Jurkat, Clone E6-1 (cell line): ENCODE measurements at regions not wholly inside any gene's neighbourhood (a gene's known extent, or its start where the extent isn't known, plus 50 kb on each side); places are given as distances from the start of the nearest gene placed in this dataset.

Experiments used
- DNase-seq: peaks from one replicate; pipeline ENCODE4 v3.0.0-alpha.2; 2011; ENCODE audit warnings: low read depth, low spot score
- H3K4me3 ChIP-seq: 2 replicates; pipeline ENCODE4 v1.5.1; 2011; ENCODE audit warnings: mild to moderate bottlenecking, low read length, control low read depth, moderate library complexity

DNA sequence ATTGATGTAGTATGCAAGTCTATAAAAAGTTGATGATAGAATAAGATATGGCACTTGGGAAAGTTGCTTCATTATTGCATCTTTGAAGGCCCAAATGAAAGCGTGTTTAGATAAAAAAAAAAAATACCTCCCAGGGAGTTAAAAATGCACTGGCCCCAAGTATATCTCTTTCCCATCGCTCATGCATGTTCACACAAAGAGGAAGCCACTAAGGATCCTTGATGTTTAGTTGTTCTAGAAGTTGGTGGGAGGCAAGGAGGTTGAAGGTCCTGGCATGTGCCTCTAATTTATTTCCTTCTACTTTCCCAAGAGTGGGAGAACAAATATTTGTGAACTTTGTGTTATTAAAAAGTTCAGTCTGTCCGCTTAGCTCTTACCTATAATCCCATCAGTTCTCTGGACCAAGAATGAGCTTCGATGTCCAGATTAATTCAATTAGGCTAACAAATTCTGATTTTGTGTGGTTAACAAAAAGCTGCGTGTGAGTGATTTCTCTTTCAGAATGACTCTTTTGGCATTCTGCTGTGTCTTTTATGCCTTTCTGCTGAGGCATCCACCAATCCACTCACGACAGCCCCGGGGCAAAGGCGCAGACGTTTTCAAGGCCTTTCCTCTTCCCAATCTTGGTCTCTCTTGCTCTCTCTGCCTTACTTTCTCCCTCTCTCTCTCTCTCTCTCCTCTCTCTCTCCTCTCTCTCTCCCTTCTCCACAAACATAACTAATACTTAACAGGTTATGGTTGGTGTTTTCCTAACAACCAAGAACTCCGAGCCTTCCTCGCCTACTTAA is 135.1 kb upstream of the ERCC6L2 start:
- H3K4me3 ChIP-seq, result no peak overlapping the region
- DNase-seq, result no peak

DNA sequence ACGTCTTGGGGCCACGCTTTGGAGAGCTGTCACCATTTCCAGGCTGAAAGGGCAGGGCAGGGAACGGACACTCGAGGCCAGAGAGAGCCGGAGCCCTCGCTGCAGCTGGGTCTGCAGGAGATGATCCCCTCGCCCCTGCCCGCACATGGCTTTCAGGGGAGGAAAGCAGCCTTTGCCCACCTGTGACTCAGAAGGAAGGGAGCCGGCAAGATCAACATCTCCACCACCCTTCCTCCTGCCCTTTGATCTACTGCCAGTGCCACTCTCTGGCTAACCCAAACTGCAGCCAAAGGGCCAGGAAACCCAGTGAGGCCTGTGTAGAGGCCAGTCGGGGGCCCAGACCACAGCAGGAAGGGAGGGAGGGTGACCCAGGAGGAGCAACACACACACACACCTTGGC is 137.1 kb upstream of the ERCC6L2 start:
- no peak for DNase-seq

DNA sequence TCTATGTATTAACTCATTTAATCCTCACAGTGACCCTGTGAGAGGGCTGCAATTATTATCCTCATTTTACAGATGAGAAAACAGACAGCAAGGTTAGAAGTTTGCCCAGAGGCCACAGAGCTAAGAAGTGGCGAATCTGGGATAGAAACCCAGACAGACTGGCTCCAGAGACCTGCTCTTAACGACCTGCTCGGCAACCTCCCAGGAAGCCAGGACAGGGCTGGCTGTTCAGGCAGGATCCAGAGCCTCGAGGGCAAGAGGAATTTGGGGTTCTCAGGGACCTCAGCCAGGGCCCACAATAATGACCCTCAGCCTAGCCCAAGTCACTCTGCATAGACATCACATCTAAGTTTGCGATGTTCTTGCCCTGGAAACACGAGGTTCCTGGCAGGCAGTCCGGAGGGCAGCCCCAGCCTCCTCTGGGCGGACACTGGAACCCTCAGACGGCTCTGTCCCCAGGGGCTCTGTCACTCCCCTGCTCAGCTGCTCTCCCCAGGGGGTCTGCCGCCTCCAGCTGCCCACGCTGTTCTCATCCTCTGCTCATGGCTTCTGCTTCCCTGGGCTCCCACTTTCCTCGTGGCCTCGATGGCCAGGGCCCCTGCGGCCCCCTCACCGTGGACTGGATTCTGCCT is 138.5 kb upstream of the ERCC6L2 start:
- DNase-seq, result no peak
- H3K4me3 ChIP-seq, result no peak overlapping the region

More for the DNA sequence above, 137.1 kb upstream of the ERCC6L2 start:
- no peak overlapping the region for H3K4me3 ChIP-seq

DNA sequence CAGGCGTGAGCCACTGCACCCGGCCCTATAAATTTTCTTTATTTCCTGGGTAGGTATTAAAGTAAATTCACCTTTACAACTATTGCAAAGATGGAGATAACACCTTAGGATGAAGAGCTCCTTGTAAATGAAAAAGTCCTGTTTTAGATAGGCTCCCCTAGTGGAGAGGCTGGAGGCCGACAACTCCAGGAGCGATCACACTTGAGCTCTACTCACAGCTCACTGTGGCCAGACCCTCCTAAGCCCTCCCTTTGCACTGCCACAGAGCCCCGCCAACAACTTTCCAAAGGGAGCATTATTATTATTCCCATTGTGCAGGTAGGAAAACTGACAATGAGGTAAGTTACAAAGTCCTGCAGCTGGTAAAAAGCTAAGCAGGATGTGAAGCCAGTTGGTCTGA is 139.1 kb upstream of the ERCC6L2 start:
- DNase-seq, result peak; percentile 12
- H3K4me3 ChIP-seq, result no peak overlapping the region

DNA sequence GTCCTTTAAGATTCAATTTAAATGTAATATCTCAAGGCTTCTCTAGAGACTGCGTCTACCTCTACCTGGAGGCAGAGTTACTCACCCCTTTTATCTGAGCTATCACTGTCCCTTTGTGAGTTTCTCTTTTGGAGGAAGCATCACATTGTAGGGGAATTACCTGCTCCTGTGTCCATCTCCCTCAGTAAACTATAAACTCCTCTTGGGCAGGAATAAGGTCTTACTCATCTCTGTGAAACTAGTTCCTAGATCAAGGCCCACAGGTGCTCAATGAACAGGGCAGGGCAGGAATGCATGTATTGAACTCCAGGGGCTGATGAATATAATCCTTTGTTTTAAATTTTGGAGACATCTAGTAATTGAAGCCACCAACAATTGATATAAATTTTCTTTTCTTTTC is 139.8 kb upstream of the ERCC6L2 start:
- no peak overlapping the region for H3K4me3 ChIP-seq
- no peak for DNase-seq

DNA sequence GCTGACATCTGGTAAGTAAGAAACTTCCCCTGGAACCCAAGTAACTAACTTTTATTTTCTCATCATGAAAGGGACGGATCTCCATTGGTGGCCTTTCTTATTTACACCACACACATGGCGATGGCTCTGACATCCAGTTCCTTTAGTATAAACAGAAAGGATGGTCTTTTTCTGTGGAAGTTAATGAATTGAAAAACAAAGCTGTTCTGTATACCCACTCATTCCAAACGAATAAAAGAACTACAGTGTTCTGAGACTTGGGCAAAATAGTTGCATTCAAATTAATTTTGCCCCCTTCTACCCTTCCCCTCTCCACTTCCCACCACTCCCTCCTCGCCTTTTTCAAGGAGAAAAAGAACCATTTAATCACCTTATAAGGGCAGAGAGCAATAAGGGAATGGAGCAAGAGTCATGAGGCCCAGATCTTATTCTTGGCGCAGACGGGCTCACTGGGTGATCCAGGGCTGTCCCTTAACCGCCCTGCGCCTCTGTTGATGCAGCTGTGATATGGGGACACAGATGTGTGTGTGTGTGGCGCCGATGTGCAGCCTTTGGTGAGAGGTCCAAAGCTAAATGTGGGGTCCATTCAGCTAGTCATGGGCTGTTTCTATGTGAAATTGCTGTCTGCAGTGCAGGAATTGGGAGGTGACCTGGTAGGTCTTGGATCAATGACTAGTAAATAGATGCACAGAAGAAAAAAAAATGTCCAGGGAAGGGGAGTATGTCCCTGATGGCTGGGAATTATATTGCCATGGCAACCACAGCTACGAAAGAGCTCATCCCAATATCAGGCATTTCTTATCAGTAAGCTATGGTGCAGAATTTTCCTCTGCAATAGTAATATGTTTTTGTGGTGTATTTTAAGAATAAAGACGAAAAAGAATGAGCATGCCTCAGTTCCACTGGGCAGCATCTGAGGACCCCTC is 141.5 kb upstream of the ERCC6L2 start:
- no peak for DNase-seq
- H3K4me3 ChIP-seq, result no peak overlapping the region

DNA sequence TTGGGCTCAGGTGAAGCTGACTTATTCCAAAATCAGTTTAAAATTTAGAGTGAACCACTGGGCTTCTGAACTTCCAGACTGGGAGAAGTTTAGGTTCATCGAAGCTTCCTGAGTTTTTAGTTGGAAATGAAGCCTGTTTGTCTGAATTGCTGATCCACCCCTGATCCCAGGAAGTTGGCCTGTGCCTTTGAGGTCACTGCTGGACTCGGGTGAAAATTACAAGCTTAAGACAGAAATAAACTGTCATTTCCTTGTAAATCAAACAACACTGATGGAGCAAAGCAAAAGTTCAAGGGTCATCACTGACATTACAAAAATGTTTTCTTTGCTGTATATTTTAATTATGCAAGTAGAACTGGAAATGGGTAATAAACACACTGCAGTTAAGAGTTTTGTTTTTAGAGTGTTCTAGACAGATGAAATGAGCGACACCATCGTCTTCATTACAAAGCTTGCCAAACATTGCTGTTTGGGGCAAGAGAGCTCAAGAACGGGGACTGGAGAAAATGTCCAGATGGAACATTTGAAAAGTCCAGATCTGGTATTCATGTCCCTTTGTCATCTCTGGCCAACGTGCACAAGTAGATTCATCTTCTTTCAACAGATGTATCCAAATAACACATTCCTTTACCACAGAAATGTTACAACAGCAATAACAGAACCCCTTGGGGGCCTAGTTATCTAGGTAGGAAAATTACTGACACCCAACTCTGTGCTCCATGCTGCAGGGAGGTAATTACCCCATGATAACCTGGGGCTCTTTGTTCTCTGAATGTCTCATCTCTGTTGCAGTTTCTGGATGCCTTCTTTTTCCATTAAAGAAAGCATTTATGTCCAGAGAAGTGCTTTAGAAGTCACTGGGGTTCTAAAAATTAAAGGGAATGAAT is 142.4 kb upstream of the ERCC6L2 start:
- no peak for DNase-seq
- no peak overlapping the region for H3K4me3 ChIP-seq

DNA sequence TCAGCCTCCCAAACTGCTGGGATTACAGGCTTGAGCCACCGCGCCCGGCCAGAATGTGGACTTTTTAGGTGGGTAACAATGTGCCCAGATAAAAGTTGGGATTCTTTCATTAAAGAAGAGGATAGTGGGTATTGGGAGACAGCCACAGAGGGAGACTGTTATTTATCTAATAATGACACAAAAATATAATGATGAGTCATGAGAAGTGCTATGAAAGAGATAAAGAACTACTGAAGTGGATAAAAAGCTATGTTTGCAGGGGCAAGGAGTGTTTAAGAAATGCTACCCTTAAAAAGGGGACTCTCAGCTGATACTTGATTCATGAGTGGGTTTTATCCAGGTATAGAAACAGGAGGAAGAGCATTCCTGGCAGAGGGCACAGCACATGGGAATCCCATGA is 143.6 kb upstream of the ERCC6L2 start:
- no peak for DNase-seq
- no peak overlapping the region for H3K4me3 ChIP-seq

DNA sequence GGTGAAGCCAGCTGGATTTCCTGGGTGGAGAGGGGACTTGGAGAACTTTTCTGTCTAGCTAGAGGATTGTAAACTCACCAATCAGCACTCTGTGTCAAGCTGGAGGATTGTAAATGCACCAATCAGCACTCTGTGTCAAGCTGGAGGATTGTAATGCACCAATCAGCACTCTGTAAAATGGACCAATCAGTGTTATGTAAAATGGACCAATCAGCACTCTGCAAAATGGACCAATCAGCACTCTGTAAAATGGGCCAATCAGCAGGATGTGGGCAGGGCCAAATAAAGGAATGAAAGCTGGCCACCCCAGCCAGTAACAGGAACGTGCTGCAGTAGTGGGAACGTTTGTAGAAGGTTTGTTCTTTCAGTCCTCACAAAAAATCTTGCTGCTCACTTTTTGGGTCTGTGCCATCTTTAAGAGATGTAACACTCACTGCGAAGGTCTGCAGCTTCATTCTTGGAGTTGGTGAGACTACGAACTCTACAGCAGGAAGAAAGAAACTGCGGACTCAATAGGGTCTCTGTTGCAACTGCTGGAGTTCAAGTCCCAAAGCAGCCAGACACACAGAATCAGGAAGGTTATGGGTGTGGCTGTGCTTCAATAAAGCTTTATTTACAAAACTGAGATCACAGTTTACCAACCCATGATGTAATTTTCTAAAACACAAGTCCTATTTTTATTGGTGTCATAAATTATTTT is 145.7 kb upstream of the ERCC6L2 start:
- H3K4me3 ChIP-seq, result no peak overlapping the region
- no peak for DNase-seq

DNA sequence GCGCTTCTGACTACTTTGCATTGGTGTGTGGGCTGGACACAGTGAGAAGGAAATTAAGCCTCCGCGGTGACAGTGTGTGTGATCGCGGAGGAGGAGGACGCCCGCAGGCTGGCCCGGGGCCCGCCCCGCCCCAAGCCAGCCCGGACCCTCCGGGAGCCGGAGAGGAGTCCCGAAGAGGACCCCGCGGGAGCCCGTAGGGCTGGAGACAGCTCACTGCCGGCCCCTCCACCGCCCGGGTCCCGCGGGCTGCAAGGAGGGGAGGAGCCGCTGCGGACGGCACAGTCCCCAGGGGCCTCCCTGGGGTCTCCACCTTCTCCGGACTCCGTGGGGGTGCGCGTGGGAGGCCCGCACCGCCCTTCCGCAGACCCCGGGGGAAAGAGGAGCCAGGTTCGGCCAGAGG is 146.4 kb upstream of the ERCC6L2 start:
- DNase-seq, result no peak
- H3K4me3 ChIP-seq, result no peak overlapping the region

DNA sequence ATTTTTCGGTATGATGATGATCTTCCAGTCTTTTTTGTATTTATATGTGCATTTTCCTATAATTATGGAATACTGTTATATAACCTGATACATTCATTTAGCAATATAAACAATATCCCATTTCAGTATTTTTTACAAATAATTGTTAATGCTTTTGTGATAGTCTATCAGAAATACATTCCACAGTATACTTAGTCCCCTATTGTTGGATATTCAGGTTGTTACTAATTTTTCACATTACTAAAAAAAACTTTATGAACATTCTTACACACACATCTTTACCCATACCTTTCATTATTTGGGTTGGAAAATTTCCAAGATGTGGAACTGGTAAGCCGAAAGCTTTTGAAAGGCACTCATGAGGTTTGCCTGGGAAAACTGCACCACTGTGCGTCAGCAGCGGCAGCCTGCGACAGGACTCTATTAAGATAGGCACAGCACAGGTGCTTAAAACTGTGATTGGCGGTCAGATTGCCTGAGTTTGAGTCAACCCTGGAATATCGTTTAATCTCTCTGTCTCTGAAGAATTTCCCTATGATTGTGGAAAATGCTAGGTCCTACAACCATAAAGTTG is 147.5 kb upstream of the ERCC6L2 start:
- DNase-seq, result no peak

DNA sequence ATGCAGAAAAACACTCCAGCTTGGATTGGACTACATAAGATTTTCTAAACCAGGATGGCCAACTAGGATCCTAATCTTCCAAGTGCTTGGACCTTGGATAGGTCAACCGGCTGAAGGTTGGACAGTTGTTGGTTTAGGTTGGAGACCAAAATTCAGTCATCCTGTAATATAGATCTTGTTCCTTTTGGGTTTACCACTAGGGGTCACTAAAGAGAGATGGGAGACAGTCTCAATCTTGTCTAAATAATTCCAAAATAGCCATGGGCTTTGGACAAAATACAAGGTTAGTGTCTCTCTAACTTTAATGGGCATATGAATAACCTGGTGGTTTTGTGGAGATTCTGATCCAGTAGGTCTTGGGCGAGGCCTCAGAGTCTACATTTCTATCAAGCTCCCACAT is 148.7 kb upstream of the ERCC6L2 start:
- DNase-seq, result peak; percentile 28
- H3K4me3 ChIP-seq, result no peak overlapping the region

More for the DNA sequence above, 147.5 kb upstream of the ERCC6L2 start:
- no peak overlapping the region for H3K4me3 ChIP-seq

DNA sequence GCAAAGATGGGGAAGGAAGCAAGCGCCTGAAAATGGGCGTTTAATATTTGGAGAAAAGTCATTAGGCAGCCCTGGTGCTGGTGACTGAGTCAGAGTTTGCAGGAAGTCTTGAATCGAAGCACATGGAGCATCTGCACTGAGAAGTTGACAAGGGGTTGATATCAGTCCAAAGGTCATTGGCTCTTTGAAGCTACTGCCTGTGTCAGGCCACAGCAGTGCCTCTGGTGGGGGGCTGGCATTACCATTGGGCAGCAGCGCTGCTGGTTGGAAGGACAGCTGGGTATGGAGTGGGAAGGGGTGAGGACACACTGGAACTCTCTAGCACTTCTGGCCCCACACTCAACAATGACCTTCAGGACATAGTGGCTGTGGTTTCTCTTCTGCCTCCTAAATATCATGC is 150.4 kb upstream of the ERCC6L2 start:
- no peak for DNase-seq
- H3K4me3 ChIP-seq, result no peak overlapping the region

DNA sequence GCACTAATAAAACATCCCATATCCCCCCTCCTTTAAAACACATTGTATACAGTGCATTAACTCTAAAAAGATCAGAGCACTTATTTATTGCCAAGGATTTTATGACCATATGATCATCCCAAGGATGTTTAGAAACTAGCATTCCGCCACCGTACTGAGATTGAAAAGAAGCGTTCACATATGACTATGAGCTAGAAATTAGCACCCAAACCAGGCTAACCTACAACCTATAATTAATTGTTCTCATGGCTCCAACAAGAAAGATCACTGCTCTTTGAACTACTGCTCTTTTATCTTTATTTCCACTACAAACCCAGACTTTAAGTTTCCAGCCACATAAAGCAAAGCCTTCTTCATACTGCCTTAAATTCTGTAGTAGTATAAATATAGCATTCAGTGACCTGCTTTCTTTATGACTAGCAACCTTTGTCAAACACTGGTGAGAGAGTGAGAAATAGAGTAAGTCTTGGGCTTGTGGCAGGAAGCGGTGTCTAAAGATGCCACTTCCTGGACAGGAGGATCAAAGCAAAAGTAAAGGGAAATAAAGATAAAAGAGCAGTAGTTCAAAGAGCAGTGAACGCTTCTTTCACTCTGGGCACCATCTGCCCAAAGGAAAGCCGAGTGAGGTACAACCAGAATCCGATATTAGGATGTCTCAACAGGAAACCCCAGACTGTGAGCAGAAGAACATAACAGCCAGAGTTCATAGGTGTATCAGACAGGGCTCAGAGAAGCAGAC is 151.1 kb upstream of the ERCC6L2 start:
- H3K4me3 ChIP-seq, result no peak overlapping the region
- DNase-seq, result peak; percentile 98

DNA sequence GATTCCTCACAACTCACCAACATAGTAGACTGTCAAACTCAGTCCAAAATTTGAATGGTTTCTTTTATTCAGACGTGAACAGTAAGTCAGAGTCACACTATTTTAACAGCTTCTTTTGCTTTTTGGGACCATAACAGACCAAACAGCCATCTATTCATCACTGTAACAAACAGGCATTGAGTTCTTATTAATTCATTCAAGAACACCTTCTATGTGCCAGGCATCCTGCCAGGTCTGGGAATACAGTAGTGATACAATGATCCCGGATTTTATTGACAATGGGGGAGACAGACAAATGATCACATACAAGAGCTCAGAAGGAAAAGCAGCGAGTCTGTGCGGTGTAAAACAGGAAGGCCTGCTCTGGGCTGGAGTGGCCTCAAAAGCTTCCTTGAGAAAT is 153.3 kb upstream of the ERCC6L2 start:
- DNase-seq, result no peak
- H3K4me3 ChIP-seq, result no peak overlapping the region

DNA sequence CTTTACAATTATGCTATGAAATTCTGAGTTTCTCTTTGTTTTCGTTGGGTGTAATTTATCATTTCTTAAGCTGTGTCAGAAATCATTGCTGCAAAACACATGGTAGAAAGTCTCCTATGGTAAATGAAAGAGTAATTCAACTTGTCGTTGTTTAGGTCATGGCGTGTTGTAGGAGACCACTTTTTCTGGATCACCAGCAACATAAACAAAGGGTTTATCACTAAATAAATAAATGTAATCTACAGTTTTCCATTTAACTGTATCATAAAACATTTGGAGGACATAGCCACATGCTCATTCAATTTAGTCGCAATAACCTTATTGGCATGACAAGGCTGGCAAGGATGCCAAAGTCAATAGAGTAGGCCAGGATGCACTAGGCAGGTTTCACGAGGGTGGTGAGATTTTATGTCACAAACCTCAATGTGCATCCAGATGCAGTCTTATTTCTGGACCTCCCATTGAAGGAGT is 154.4 kb upstream of the ERCC6L2 start:
- H3K4me3 ChIP-seq, result no peak overlapping the region
- no peak for DNase-seq

DNA sequence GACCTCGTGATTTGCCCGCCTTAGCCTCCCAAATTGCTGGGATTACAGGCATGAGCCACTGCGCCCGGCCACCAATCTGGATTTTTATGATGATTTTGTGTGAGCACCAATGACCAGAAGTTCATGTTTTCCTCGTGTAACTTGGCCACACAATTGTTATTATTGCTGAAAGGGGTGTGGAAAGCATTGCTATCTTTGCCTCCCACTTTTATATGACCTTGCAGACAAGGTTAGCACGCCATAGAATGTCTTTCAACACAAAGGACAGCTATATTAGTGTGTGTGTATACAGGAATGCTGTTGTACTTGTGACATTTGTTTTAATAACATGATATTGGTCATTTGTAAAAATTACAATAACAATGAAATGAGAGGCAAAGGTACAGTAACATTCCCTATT is 155.0 kb upstream of the ERCC6L2 start:
- DNase-seq, result no peak
- H3K4me3 ChIP-seq, result no peak overlapping the region
